ENCODE measurements at regions not wholly inside any gene's neighbourhood (a gene's known extent, or its start where the extent isn't known, plus 50 kb on each side); places are given as distances from the start of the nearest gene placed in this dataset.

GRCh38 chr13:108500711-108501110 lies 128.7 kb upstream of the MYO16 start:
- TF ChIP-seq CTCF (IDR thresholded peaks at IDR 0.05): no peak
- no peak for TF ChIP-seq NRF1 (IDR thresholded peaks at IDR 0.05; ENCODE audit: low read depth, low read length)
- no peak for TF ChIP-seq USF2 (IDR thresholded peaks at IDR 0.05; ENCODE audit: borderline replicate concordance, low read depth, low read length)
- TF ChIP-seq REST (IDR thresholded peaks at IDR 0.05; ENCODE audit: low read depth, low read length): no peak
- no peak for TF ChIP-seq GABPA (IDR thresholded peaks at IDR 0.05; ENCODE audit: low read depth)
- no peak for TF ChIP-seq YY1 (IDR thresholded peaks at IDR 0.05; ENCODE audit: low read depth)
- TF ChIP-seq RFX5 (IDR thresholded peaks at IDR 0.05; ENCODE audit: low read length): no peak
- no peak for TF ChIP-seq IRF3 (IDR thresholded peaks at IDR 0.05; ENCODE audit: low read depth, low read length)

Data from SK-N-SH (cell line).